ENCODE measurements at regions not wholly inside any gene's neighbourhood (a gene's known extent, or its start where the extent isn't known, plus 50 kb on each side); places are given as distances from the start of the nearest gene placed in this dataset.

DNA sequence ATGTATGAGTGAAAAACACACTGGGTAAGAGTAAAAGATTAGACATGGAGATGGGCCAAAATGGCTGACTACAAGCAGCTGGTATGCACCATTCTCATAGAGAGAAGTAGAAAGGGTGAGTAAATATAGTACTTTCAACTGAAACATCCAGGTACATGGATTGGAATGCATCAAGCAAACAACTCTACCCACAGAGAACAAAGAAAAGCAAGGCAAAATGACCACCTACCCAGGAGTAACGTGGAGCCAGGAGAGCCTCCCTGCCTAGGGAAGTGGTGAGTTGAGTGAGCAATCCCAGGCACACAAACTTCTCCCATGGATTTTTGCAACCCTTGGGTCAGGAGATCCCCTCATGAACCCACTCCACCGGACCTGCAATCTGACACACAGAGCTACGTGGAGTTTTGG is 212.8 kb downstream of the PTN start:
- H3K4me3 Mint-ChIP-seq: no peak overlapping the region
- 93% methylated on average over 2 of the region's 3 CpGs for WGBS (ENCODE audit: insufficient coverage)
- peaks cover 2 to 14% (median 7%) of the 10 kb centered on the region in 7 donors for H3K9me3 Mint-ChIP-seq
- Histone ChIP-seq H3K36me3 (replicated peaks in 1 of 2; ENCODE audit: control insufficient read depth in 1 of 2, insufficient read depth in 2 of 2, low read length in 2 of 2) (no peaks in the 10 kb centered on the region), H3K4me1 (ENCODE audit: control insufficient read depth in 1 of 2, insufficient read depth in 2 of 2, low read length in 2 of 2) (no peaks in the 10 kb centered on the region), H4K20me1 (ENCODE audit: insufficient read depth, low read length) (no peaks in the 10 kb centered on the region), H2AFZ (ENCODE audit: insufficient read depth, low read depth, low read length, poor library complexity, severe bottlenecking) (no peak overlapping the region), H3K9me3 (replicated peaks in 1 of 2; ENCODE audit: control insufficient read depth in 1 of 2, insufficient read depth in 1 of 2, low read length in 2 of 2) (peaks cover 6 to 8% of the 10 kb centered on the region in 2 donors), H3K4me3 (replicated peaks in 1 of 3; ENCODE audit: low read depth in 2 of 3, low read length in 3 of 3) (no peak overlapping the region), H3K27me3 (ENCODE audit: control insufficient read depth in 2 of 2, insufficient read depth in 2 of 2, low read length in 2 of 2) (no peaks in the 10 kb centered on the region), H3K4me2 (replicated peaks; ENCODE audit: extremely low read depth, low read length, poor library complexity, severe bottlenecking) (no peak overlapping the region), H3K27ac (ENCODE audit: low read depth in 1 of 2, low read length in 2 of 2) (no peak overlapping the region), H3K9ac (ENCODE audit: insufficient read depth, low read length, poor library complexity, severe bottlenecking) (no peak overlapping the region), H3K79me2 (ENCODE audit: insufficient read depth, low read length) (no peaks in the 10 kb centered on the region)
- no peaks in the 10 kb centered on the region for H3K36me3 Mint-ChIP-seq
- intact Hi-C loops (cut with micrococcal nuclease): no loop called here
- no peak for DNase-seq
- H3K27me3 Mint-ChIP-seq (ENCODE audit: low read depth in 3 of 3): no peaks in the 10 kb centered on the region
- TF ChIP-seq, protein P1, sequence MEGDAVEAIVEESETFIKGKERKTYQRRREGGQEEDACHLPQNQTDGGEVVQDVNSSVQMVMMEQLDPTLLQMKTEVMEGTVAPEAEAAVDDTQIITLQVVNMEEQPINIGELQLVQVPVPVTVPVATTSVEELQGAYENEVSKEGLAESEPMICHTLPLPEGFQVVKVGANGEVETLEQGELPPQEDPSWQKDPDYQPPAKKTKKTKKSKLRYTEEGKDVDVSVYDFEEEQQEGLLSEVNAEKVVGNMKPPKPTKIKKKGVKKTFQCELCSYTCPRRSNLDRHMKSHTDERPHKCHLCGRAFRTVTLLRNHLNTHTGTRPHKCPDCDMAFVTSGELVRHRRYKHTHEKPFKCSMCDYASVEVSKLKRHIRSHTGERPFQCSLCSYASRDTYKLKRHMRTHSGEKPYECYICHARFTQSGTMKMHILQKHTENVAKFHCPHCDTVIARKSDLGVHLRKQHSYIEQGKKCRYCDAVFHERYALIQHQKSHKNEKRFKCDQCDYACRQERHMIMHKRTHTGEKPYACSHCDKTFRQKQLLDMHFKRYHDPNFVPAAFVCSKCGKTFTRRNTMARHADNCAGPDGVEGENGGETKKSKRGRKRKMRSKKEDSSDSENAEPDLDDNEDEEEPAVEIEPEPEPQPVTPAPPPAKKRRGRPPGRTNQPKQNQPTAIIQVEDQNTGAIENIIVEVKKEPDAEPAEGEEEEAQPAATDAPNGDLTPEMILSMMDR (IDR thresholded peaks at IDR 0.05): no peak
- H3K4me1 Mint-ChIP-seq: no peaks in the 10 kb centered on the region
- no peak overlapping the region for H3K27ac Mint-ChIP-seq

- Mint-ChIP-seq H3K36me3 (no peaks in the 10 kb centered on the region), H3K9me3 (peaks cover 2 to 14% (median 7%) of the 10 kb centered on the region in 7 donors), H3K27me3 (ENCODE audit: low read depth in 3 of 3) (no peaks in the 10 kb centered on the region), H3K4me1 (no peaks in the 10 kb centered on the region), H3K4me3 (no peak overlapping the region), H3K27ac (no peak overlapping the region)
- Histone ChIP-seq H3K79me2 (ENCODE audit: insufficient read depth, low read length) (no peaks in the 10 kb centered on the region), H3K9me3 (replicated peaks in 1 of 2; ENCODE audit: control insufficient read depth in 1 of 2, insufficient read depth in 1 of 2, low read length in 2 of 2) (peaks cover 6 to 8% of the 10 kb centered on the region in 2 donors), H3K9ac (ENCODE audit: insufficient read depth, low read length, poor library complexity, severe bottlenecking) (no peak overlapping the region), H3K27ac (ENCODE audit: low read depth in 1 of 2, low read length in 2 of 2) (no peak overlapping the region), H3K27me3 (ENCODE audit: control insufficient read depth in 2 of 2, insufficient read depth in 2 of 2, low read length in 2 of 2) (no peaks in the 10 kb centered on the region), H2AFZ (ENCODE audit: insufficient read depth, low read depth, low read length, poor library complexity, severe bottlenecking) (no peak overlapping the region), H4K20me1 (ENCODE audit: insufficient read depth, low read length) (no peaks in the 10 kb centered on the region), H3K4me2 (replicated peaks; ENCODE audit: extremely low read depth, low read length, poor library complexity, severe bottlenecking) (no peak overlapping the region), H3K36me3 (replicated peaks in 1 of 2; ENCODE audit: control insufficient read depth in 1 of 2, insufficient read depth in 2 of 2, low read length in 2 of 2) (no peaks in the 10 kb centered on the region), H3K4me3 (replicated peaks in 1 of 3; ENCODE audit: low read depth in 2 of 3, low read length in 3 of 3) (no peak overlapping the region), H3K4me1 (ENCODE audit: control insufficient read depth in 1 of 2, insufficient read depth in 2 of 2, low read length in 2 of 2) (no peaks in the 10 kb centered on the region)
- DNase-seq: no peak
- intact Hi-C loops (cut with micrococcal nuclease): no loop called here
- WGBS (ENCODE audit: insufficient coverage): no CpG with 5 or more reads among the region's 4 CpGs
- TF ChIP-seq, protein P1 (IDR thresholded peaks at IDR 0.05): no peak
These were observed 214.5 kb downstream of the PTN start for GRCh38 chr7:137129025-137129424.

Data from CD14-positive monocyte (primary cell).